ENCODE measurements at regions not wholly inside any gene's neighbourhood (a gene's known extent, or its start where the extent isn't known, plus 50 kb on each side); places are given as distances from the start of the nearest gene placed in this dataset.

DNA sequence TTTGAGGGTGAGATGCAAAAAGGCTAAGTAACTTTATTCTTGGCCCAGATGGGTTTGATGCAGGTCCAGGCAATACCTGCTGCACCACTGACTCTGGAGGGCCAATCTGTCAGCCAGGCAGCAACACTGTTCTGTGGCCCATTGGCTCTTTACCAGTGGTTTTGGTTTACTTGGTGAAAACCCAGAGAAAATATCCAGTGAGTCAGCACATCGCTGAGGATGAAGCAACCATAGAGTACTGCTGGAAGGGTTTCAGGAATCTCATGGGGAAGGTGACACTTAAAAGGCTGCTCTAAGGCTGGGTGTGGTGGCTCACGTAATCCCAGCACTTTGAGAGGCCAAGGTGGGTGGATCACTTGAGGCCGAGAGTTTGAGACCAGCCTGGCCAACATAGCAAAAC is 192.5 kb upstream of the FAM98A start:
- no peaks in the 10 kb centered on the region for H3K36me3 ChIP-seq (ENCODE audit: insufficient read depth, low read length, poor library complexity, severe bottlenecking)
- H3K27me3 ChIP-seq (replicated peaks; ENCODE audit: insufficient read depth, low read depth, low read length, poor library complexity), result no peaks in the 10 kb centered on the region
- no peak for DNase-seq (ENCODE audit: low spot score)
- intact Hi-C loops (cut with micrococcal nuclease; ENCODE audit: unreplicated experiment), result no loop called here
- TF ChIP-seq EZH2 (IDR thresholded peaks at IDR 0.05; ENCODE audit: borderline replicate concordance, low read depth, low read length, poor library complexity, severe bottlenecking), result no peak
- TF ChIP-seq, protein P1, sequence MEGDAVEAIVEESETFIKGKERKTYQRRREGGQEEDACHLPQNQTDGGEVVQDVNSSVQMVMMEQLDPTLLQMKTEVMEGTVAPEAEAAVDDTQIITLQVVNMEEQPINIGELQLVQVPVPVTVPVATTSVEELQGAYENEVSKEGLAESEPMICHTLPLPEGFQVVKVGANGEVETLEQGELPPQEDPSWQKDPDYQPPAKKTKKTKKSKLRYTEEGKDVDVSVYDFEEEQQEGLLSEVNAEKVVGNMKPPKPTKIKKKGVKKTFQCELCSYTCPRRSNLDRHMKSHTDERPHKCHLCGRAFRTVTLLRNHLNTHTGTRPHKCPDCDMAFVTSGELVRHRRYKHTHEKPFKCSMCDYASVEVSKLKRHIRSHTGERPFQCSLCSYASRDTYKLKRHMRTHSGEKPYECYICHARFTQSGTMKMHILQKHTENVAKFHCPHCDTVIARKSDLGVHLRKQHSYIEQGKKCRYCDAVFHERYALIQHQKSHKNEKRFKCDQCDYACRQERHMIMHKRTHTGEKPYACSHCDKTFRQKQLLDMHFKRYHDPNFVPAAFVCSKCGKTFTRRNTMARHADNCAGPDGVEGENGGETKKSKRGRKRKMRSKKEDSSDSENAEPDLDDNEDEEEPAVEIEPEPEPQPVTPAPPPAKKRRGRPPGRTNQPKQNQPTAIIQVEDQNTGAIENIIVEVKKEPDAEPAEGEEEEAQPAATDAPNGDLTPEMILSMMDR (conservative IDR thresholded peaks at IDR 0.05; ENCODE audit: low read depth, low read length), result no peak
- H3K9me3 ChIP-seq (ENCODE audit: low read depth, low read length, poor library complexity, severe bottlenecking), result no peaks in the 10 kb centered on the region
- ChIA-PET POLR2A (ENCODE audit: low non-redundant PET) (no interaction called here), CTCF (no interaction called here)
- no peak overlapping the region for H3K4me3 ChIP-seq (ENCODE audit: low read depth, low read length, poor library complexity, severe bottlenecking)
- no peaks in the 10 kb centered on the region for H3K4me1 ChIP-seq (ENCODE audit: insufficient read depth, low read length, poor library complexity, severe bottlenecking)
- H3K27ac ChIP-seq (ENCODE audit: low read depth, low read length, poor library complexity, severe bottlenecking), result no peak overlapping the region
- BruUV-seq (replicated peaks), result no TSS peak

DNA sequence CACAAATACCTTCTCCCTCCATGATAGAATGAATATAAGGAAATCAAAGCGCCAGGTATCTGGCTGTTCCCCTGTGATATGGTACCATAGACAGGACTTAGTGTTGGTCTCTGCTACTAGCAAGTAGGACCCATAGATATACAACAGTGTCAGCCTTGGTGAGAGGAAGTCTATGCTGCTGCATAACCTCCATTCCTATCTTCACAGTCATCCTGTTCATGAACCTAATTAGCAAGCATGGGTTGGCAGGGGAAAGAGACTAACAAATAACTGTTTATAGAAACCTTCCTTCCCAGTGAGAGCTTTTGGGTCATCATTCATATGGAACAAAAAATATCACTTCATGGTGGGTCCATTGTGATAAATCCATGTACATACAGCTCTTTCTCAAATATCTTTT is 188.9 kb upstream of the FAM98A start:
- Histone ChIP-seq H3K4me3 (ENCODE audit: low read depth, low read length, poor library complexity, severe bottlenecking) (no peak overlapping the region), H3K36me3 (ENCODE audit: insufficient read depth, low read length, poor library complexity, severe bottlenecking) (no peaks in the 10 kb centered on the region), H3K4me1 (ENCODE audit: insufficient read depth, low read length, poor library complexity, severe bottlenecking) (peaks cover 6% of the 10 kb centered on the region), H3K9me3 (ENCODE audit: low read depth, low read length, poor library complexity, severe bottlenecking) (no peaks in the 10 kb centered on the region), H3K27me3 (replicated peaks; ENCODE audit: insufficient read depth, low read depth, low read length, poor library complexity) (no peaks in the 10 kb centered on the region), H3K27ac (ENCODE audit: low read depth, low read length, poor library complexity, severe bottlenecking) (no peak overlapping the region)
- intact Hi-C loops (cut with micrococcal nuclease; ENCODE audit: unreplicated experiment), result loop anchor here (10.0 kb wide), 1 partner anchor 307 kb away; no protein-coding TSS in a partner anchor
- POLR2A ChIA-PET (ENCODE audit: low non-redundant PET), result no interaction called here
- TF ChIP-seq, protein P1 (conservative IDR thresholded peaks at IDR 0.05; ENCODE audit: low read depth, low read length), result no peak
- no peak for TF ChIP-seq EZH2 (IDR thresholded peaks at IDR 0.05; ENCODE audit: borderline replicate concordance, low read depth, low read length, poor library complexity, severe bottlenecking)
- no TSS peak for BruUV-seq (replicated peaks)
- CTCF ChIA-PET, result no interaction called here
- DNase-seq (ENCODE audit: low spot score), result no peak

DNA sequence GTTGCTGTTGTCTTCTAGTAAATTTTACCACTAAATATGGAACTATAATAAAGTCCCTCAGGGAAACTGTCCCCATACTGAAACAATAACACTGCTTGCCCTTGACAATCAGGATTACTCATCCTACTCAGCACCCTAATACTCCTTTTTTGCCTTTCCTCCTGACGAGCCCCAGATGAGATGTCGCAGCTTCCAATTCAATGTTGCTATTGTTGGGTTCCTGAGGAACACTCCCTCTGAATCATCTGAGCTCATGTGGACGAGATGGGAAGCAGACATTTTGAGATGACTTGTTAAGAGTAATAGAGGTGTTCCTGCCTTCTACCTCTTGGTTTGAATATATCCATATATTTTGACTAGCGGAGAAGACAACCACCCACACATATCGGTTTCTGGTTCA is 187.8 kb upstream of the FAM98A start:
- POLR2A ChIA-PET (ENCODE audit: low non-redundant PET), result no interaction called here
- Histone ChIP-seq H3K27ac (ENCODE audit: low read depth, low read length, poor library complexity, severe bottlenecking) (no peak overlapping the region), H3K36me3 (ENCODE audit: insufficient read depth, low read length, poor library complexity, severe bottlenecking) (no peaks in the 10 kb centered on the region), H3K4me3 (ENCODE audit: low read depth, low read length, poor library complexity, severe bottlenecking) (no peak overlapping the region), H3K27me3 (replicated peaks; ENCODE audit: insufficient read depth, low read depth, low read length, poor library complexity) (no peaks in the 10 kb centered on the region), H3K9me3 (ENCODE audit: low read depth, low read length, poor library complexity, severe bottlenecking) (no peaks in the 10 kb centered on the region), H3K4me1 (ENCODE audit: insufficient read depth, low read length, poor library complexity, severe bottlenecking) (peaks cover 6% of the 10 kb centered on the region)
- BruUV-seq (replicated peaks), result no TSS peak
- CTCF ChIA-PET, result no interaction called here
- intact Hi-C loops (cut with micrococcal nuclease; ENCODE audit: unreplicated experiment), result loop anchor here (10.0 kb wide), 1 partner anchor 308 kb away; no protein-coding TSS in a partner anchor
- TF ChIP-seq, protein P1 (conservative IDR thresholded peaks at IDR 0.05; ENCODE audit: low read depth, low read length), result no peak
- no peak for TF ChIP-seq EZH2 (IDR thresholded peaks at IDR 0.05; ENCODE audit: borderline replicate concordance, low read depth, low read length, poor library complexity, severe bottlenecking)
- DNase-seq (ENCODE audit: low spot score), result no peak
